ENCODE measurements at regions not wholly inside any gene's neighbourhood (a gene's known extent, or its start where the extent isn't known, plus 50 kb on each side); places are given as distances from the start of the nearest gene placed in this dataset.

- Histone ChIP-seq H4K8ac (replicated peaks; ENCODE audit: insufficient read length, low read depth, low read length) (no peak overlapping the region), H2BK20ac (ENCODE audit: low read depth, low read length, poor library complexity, severe bottlenecking) (no peak overlapping the region), H3K4me2 (ENCODE audit: insufficient read depth, insufficient read length, low read length) (no peak overlapping the region), H3K79me1 (ENCODE audit: insufficient read depth, low read depth, low read length, poor library complexity, severe bottlenecking) (no peaks in the 10 kb centered on the region), H3T11ph (ENCODE audit: low read length) (no peak overlapping the region), H2BK5ac (ENCODE audit: insufficient read length, low read length) (no peak overlapping the region), H3K23ac (ENCODE audit: insufficient read length, low read depth, low read length) (no peak overlapping the region), H3K9me3 (ENCODE audit: control insufficient read depth, low read depth, low read length) (no peaks in the 10 kb centered on the region), H3K56ac (ENCODE audit: insufficient read length, low read depth, low read length) (no peak overlapping the region), H2BK120ac (ENCODE audit: low read depth, low read length, poor library complexity, severe bottlenecking) (no peak overlapping the region), H3K4ac (ENCODE audit: low read depth, low read length) (no peak overlapping the region), H4K20me1 (ENCODE audit: control insufficient read depth, insufficient read depth, insufficient read length) (no peaks in the 10 kb centered on the region), H3K27ac (ENCODE audit: insufficient read length, low read depth, low read length) (no peak overlapping the region), H3K18ac (ENCODE audit: insufficient read length, low read depth, low read length) (no peak overlapping the region), H3K9ac (ENCODE audit: extremely low read depth, insufficient read length, low read length) (no peak overlapping the region), H3K4me1 (ENCODE audit: insufficient read depth, low read length) (no peaks in the 10 kb centered on the region), H4K91ac (ENCODE audit: insufficient read length, low read depth, low read length) (no peak overlapping the region), H4K5ac (ENCODE audit: insufficient read length, low read depth, low read length) (no peak overlapping the region), H3K27me3 (ENCODE audit: insufficient read depth, low read length) (no peaks in the 10 kb centered on the region), H3K23me2 (ENCODE audit: insufficient read length, low read depth, low read length, poor library complexity, severe bottlenecking) (no peaks in the 10 kb centered on the region), H2BK15ac (ENCODE audit: low read depth, low read length) (no peak overlapping the region), H2BK12ac (ENCODE audit: insufficient read length, low read depth, low read length) (no peak overlapping the region), H3K79me2 (ENCODE audit: insufficient read depth, low read length) (no peaks in the 10 kb centered on the region), H2AK5ac (ENCODE audit: insufficient read length, low read length) (no peak overlapping the region), H2AFZ (ENCODE audit: low read length) (no peak overlapping the region), H3K14ac (ENCODE audit: insufficient read depth, low read length) (no peak overlapping the region)
- no CpG with 5 or more reads among the region's 3 CpGs for WGBS (ENCODE audit: extremely low coverage, insufficient read length, low lambda C conversion rate)
- H3K27ac Mint-ChIP-seq, result no peak overlapping the region
- H3K4me1 Mint-ChIP-seq, result peaks cover 5% of the 10 kb centered on the region in 2 experiments; a peak in 2 of 4 replicates
- peaks cover 3% of the 10 kb centered on the region for H3K27me3 Mint-ChIP-seq (ENCODE audit: low read depth)
- H3K36me3 Mint-ChIP-seq (ENCODE audit: insufficient read depth in 1 of 3, low read depth in 3 of 3), result no peaks in the 10 kb centered on the region
- H3K4me3 Mint-ChIP-seq, result no peak overlapping the region
- DNase-seq, result no peak
- no peaks in the 10 kb centered on the region for H3K9me3 Mint-ChIP-seq
- TF ChIP-seq, protein P1, sequence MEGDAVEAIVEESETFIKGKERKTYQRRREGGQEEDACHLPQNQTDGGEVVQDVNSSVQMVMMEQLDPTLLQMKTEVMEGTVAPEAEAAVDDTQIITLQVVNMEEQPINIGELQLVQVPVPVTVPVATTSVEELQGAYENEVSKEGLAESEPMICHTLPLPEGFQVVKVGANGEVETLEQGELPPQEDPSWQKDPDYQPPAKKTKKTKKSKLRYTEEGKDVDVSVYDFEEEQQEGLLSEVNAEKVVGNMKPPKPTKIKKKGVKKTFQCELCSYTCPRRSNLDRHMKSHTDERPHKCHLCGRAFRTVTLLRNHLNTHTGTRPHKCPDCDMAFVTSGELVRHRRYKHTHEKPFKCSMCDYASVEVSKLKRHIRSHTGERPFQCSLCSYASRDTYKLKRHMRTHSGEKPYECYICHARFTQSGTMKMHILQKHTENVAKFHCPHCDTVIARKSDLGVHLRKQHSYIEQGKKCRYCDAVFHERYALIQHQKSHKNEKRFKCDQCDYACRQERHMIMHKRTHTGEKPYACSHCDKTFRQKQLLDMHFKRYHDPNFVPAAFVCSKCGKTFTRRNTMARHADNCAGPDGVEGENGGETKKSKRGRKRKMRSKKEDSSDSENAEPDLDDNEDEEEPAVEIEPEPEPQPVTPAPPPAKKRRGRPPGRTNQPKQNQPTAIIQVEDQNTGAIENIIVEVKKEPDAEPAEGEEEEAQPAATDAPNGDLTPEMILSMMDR (conservative IDR thresholded peaks at IDR 0.05), result no peak
These were observed 75.7 kb upstream of the GUCY1A1 start for GRCh38 chr4:155590796-155591585.

Measured in H9 (cell line).